ENCODE measurements at regions not wholly inside any gene's neighbourhood (a gene's known extent, or its start where the extent isn't known, plus 50 kb on each side); places are given as distances from the start of the nearest gene placed in this dataset.

DNA sequence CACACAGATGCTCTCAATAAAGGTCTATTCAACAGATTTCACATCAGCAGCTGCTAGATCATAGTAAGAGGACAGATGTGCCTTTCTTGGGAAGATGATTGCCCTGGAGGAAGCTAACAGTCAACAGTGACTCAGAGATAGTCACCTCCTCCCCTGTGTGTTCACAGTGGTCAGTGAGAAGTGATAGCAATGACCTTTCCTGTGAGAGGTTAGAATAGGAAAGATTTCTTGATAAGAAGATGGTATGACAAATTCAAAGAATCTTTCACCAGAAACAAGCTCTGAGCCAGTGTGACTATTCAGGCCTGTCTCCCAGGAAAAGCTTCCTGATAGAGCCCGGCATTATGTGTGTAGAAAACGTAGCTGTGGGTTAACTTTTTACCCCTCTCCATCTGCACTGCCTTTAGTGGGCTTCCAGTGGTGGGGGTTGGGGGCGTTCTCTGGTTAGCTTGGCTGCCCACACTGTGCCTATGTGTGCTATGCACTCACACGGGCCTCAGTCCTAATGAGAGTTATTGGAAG, 66.4 kb upstream of the ARHGAP5 start:
- Histone ChIP-seq H2AFZ (ENCODE audit: low read depth, low read length) (no peak overlapping the region), H3K36me3 (replicated peaks; ENCODE audit: low read depth, low read length) (no peaks in the 10 kb centered on the region), H3K4me1 (ENCODE audit: low read length) (no peaks in the 10 kb centered on the region), H4K20me1 (ENCODE audit: insufficient read depth, low read length) (no peaks in the 10 kb centered on the region), H3K4me2 (ENCODE audit: low read length) (no peak overlapping the region), H3K4me3 (ENCODE audit: low read length) (no peak overlapping the region), H3K27ac (ENCODE audit: low read length) (no peak overlapping the region), H3K79me2 (ENCODE audit: low read length) (no peaks in the 10 kb centered on the region), H3K9ac (ENCODE audit: low read length) (no peak overlapping the region), H3K9me3 (ENCODE audit: insufficient read depth, low read length) (no peaks in the 10 kb centered on the region), H3K27me3 (ENCODE audit: low read depth, low read length) (no peaks in the 10 kb centered on the region)
- TF ChIP-seq, protein P1, sequence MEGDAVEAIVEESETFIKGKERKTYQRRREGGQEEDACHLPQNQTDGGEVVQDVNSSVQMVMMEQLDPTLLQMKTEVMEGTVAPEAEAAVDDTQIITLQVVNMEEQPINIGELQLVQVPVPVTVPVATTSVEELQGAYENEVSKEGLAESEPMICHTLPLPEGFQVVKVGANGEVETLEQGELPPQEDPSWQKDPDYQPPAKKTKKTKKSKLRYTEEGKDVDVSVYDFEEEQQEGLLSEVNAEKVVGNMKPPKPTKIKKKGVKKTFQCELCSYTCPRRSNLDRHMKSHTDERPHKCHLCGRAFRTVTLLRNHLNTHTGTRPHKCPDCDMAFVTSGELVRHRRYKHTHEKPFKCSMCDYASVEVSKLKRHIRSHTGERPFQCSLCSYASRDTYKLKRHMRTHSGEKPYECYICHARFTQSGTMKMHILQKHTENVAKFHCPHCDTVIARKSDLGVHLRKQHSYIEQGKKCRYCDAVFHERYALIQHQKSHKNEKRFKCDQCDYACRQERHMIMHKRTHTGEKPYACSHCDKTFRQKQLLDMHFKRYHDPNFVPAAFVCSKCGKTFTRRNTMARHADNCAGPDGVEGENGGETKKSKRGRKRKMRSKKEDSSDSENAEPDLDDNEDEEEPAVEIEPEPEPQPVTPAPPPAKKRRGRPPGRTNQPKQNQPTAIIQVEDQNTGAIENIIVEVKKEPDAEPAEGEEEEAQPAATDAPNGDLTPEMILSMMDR (IDR thresholded peaks at IDR 0.05; ENCODE audit: low read depth, low read length), result no peak
- TF ChIP-seq EZH2phosphoT487 (IDR thresholded peaks at IDR 0.05; ENCODE audit: low read depth), result no peak

GRCh38 chr14:32011225-32011624, 65.9 kb upstream of the ARHGAP5 start:
- Histone ChIP-seq H3K4me3 (ENCODE audit: low read length) (no peak overlapping the region), H3K4me2 (ENCODE audit: low read length) (no peak overlapping the region)

DNA sequence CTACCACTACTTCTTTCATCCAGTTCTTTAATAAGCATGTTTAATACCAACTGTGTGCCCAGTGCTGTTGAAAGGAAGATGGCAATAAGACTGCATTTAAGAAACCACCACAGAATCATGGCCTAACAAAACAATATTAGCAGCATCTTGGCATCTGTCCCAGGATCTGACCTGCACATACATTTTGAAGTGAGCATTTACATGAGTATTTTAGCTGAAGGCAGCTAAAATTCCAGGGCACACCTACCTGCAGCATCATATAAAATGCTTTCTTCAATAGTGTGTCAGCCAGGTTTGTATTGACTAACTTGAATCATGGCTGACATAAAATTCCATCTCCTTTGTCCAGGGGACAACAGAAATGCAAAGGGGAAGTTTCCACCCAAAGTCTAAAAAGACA, 65.0 kb upstream of the ARHGAP5 start:
- no peak for TF ChIP-seq EZH2phosphoT487 (IDR thresholded peaks at IDR 0.05; ENCODE audit: low read depth)
- TF ChIP-seq, protein P1 (IDR thresholded peaks at IDR 0.05; ENCODE audit: low read depth, low read length), result no peak
- Histone ChIP-seq H4K20me1 (ENCODE audit: insufficient read depth, low read length) (no peaks in the 10 kb centered on the region), H3K36me3 (replicated peaks; ENCODE audit: low read depth, low read length) (no peaks in the 10 kb centered on the region), H3K27me3 (ENCODE audit: low read depth, low read length) (no peaks in the 10 kb centered on the region), H3K9me3 (ENCODE audit: insufficient read depth, low read length) (no peaks in the 10 kb centered on the region), H3K4me1 (ENCODE audit: low read length) (no peaks in the 10 kb centered on the region), H3K4me2 (ENCODE audit: low read length) (no peak overlapping the region), H3K27ac (ENCODE audit: low read length) (no peak overlapping the region), H2AFZ (ENCODE audit: low read depth, low read length) (no peak overlapping the region), H3K9ac (ENCODE audit: low read length) (no peak overlapping the region), H3K79me2 (ENCODE audit: low read length) (no peaks in the 10 kb centered on the region), H3K4me3 (ENCODE audit: low read length) (no peak overlapping the region)

More at GRCh38 chr14:32011225-32011624, 65.9 kb upstream of the ARHGAP5 start:
- H3K79me2 ChIP-seq (ENCODE audit: low read length), result no peaks in the 10 kb centered on the region
- no peaks in the 10 kb centered on the region for H3K27me3 ChIP-seq (ENCODE audit: low read depth, low read length)
- H3K27ac ChIP-seq (ENCODE audit: low read length), result no peak overlapping the region
- no peaks in the 10 kb centered on the region for H3K36me3 ChIP-seq (replicated peaks; ENCODE audit: low read depth, low read length)
- H4K20me1 ChIP-seq (ENCODE audit: insufficient read depth, low read length), result no peaks in the 10 kb centered on the region
- H2AFZ ChIP-seq (ENCODE audit: low read depth, low read length), result no peak overlapping the region
- H3K9ac ChIP-seq (ENCODE audit: low read length), result no peak overlapping the region
- H3K4me1 ChIP-seq (ENCODE audit: low read length), result no peaks in the 10 kb centered on the region
- TF ChIP-seq EZH2phosphoT487 (IDR thresholded peaks at IDR 0.05; ENCODE audit: low read depth), result no peak
- TF ChIP-seq, protein P1 (IDR thresholded peaks at IDR 0.05; ENCODE audit: low read depth, low read length), result no peak
- no peaks in the 10 kb centered on the region for H3K9me3 ChIP-seq (ENCODE audit: insufficient read depth, low read length)

GRCh38 chr14:32012571-32012970, 64.5 kb upstream of the ARHGAP5 start:
- Histone ChIP-seq H2AFZ (ENCODE audit: low read depth, low read length) (no peak overlapping the region), H3K9ac (ENCODE audit: low read length) (no peak overlapping the region), H3K27ac (ENCODE audit: low read length) (no peak overlapping the region)

More at GRCh38 chr14:32012571-32012970, 64.5 kb upstream of the ARHGAP5 start:
- Histone ChIP-seq H3K4me3 (ENCODE audit: low read length) (no peak overlapping the region), H3K79me2 (ENCODE audit: low read length) (no peaks in the 10 kb centered on the region), H4K20me1 (ENCODE audit: insufficient read depth, low read length) (no peaks in the 10 kb centered on the region), H3K27me3 (ENCODE audit: low read depth, low read length) (no peaks in the 10 kb centered on the region), H3K4me2 (ENCODE audit: low read length) (no peak overlapping the region), H3K36me3 (replicated peaks; ENCODE audit: low read depth, low read length) (no peaks in the 10 kb centered on the region), H3K9me3 (ENCODE audit: insufficient read depth, low read length) (no peaks in the 10 kb centered on the region), H3K4me1 (ENCODE audit: low read length) (no peaks in the 10 kb centered on the region)
- TF ChIP-seq, protein P1 (IDR thresholded peaks at IDR 0.05; ENCODE audit: low read depth, low read length), result no peak
- TF ChIP-seq EZH2phosphoT487 (IDR thresholded peaks at IDR 0.05; ENCODE audit: low read depth), result no peak

Data from OCI-LY3 (cell line).